H1 (cell line): ENCODE measurements at regions not wholly inside any gene's neighbourhood (a gene's known extent, or its start where the extent isn't known, plus 50 kb on each side); places are given as distances from the start of the nearest gene placed in this dataset.

Experiments used
- CREB1 ChIP-seq: IDR thresholded peaks from 2 replicates; pipeline ENCODE4 v1.6.1; 2012; ENCODE audit warnings: inconsistent platforms
- CTBP2 ChIP-seq: IDR thresholded peaks from 2 replicates; pipeline ENCODE4 v1.7.0; 2011; ENCODE audit warnings: borderline replicate concordance, mild to moderate bottlenecking, moderate library complexity, mixed read lengths, low read length; ENCODE audit not compliant: insufficient read depth, insufficient read length
- EP300 ChIP-seq, 2 experiments: IDR thresholded peaks; 1 replicate in 1 of 2; 2 replicates in 1 of 2; pipeline ENCODE4 v1.6.1; 2011 to 2012; ENCODE audit warnings: low read depth in 2 of 2, low read length in 2 of 2, mild to moderate bottlenecking in 2 of 2, borderline replicate concordance in 1 of 2, inconsistent platforms in 1 of 2, moderate library complexity in 1 of 2
- EZH2 ChIP-seq: fragments of 200-600 bp; sonication (generic); IDR thresholded peaks from 2 replicates; pipeline ENCODE4 v1.7.1; 2012; ENCODE audit warnings: low read depth, mild to moderate bottlenecking, moderate library complexity, low read length, inconsistent platforms; ENCODE audit not compliant: severe bottlenecking
- GABPA ChIP-seq: IDR thresholded peaks from 2 replicates; pipeline ENCODE4 v1.6.1; 2011; ENCODE audit warnings: mild to moderate bottlenecking, low read length, moderate library complexity, borderline replicate concordance; ENCODE audit not compliant: insufficient read depth
- POLR2A ChIP-seq, 2 experiments: IDR thresholded peaks; 1 replicate in 1 of 2; 2 replicates in 1 of 2; pipeline ENCODE4 v1.6.1; 2011; ENCODE audit warnings: low read depth in 2 of 2, low read length in 2 of 2, mild to moderate bottlenecking in 2 of 2; ENCODE audit errors: control extremely low read depth in 1 of 2
- TF ChIP-seq, protein P1 (sequence below), 3 experiments: IDR thresholded peaks; 1 replicate in 2 of 3; 2 replicates in 1 of 3; pipeline versions ENCODE4 v1.5.1 to v1.6.1; 2011; ENCODE audit warnings: low read length in 3 of 3, mild to moderate bottlenecking in 3 of 3, inconsistent platforms in 2 of 3, low read depth in 1 of 3, moderate library complexity in 1 of 3; ENCODE audit not compliant: insufficient read depth in 1 of 3; ENCODE audit errors: control extremely low read depth in 1 of 3

DNA sequence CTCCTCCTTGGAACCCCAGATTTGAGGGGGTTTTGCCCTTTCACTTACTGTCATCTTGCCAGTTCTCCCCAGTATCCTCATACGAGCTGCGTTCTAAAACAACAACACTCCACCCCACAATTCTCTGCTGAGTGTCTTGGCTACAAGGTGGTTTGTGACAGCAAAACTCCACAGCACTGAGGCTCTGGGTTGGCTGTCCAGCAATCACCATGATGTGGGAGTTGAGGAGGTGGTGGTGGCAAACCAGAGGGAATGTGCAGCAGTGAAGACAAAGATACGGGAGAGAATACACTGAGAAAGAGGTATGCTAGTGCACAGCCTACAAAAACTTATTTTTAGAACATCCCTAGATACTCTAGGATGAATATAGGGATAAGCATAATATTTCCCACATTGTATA, 335.0 kb downstream of the C11orf87 start:
- TF ChIP-seq, protein P1, sequence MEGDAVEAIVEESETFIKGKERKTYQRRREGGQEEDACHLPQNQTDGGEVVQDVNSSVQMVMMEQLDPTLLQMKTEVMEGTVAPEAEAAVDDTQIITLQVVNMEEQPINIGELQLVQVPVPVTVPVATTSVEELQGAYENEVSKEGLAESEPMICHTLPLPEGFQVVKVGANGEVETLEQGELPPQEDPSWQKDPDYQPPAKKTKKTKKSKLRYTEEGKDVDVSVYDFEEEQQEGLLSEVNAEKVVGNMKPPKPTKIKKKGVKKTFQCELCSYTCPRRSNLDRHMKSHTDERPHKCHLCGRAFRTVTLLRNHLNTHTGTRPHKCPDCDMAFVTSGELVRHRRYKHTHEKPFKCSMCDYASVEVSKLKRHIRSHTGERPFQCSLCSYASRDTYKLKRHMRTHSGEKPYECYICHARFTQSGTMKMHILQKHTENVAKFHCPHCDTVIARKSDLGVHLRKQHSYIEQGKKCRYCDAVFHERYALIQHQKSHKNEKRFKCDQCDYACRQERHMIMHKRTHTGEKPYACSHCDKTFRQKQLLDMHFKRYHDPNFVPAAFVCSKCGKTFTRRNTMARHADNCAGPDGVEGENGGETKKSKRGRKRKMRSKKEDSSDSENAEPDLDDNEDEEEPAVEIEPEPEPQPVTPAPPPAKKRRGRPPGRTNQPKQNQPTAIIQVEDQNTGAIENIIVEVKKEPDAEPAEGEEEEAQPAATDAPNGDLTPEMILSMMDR (IDR thresholded peaks at IDR 0.05; ENCODE audit: control extremely low read depth in 1 of 3, insufficient read depth in 1 of 3, low read depth in 1 of 3, low read length in 3 of 3), result no peak
- TF ChIP-seq CREB1, result no peak
- TF ChIP-seq CTBP2, result no peak
- TF ChIP-seq GABPA, result no peak
- no peak for TF ChIP-seq POLR2A (IDR thresholded peaks at IDR 0.05; ENCODE audit: control extremely low read depth in 1 of 2, low read depth in 2 of 2, low read length in 2 of 2)
- no peak for TF ChIP-seq EZH2
- no peak for TF ChIP-seq EP300 (IDR thresholded peaks at IDR 0.05; ENCODE audit: borderline replicate concordance in 1 of 2, low read depth in 2 of 2, low read length in 2 of 2)
